Bone marrow (tissue), 2 donors: ENCODE measurements at regions not wholly inside any gene's neighbourhood (a gene's known extent, or its start where the extent isn't known, plus 50 kb on each side); places are given as distances from the start of the nearest gene placed in this dataset.
"Not testable (repeated sequence)": the region's sequence is repeated elsewhere in the genome, so short reads cannot be mapped to it uniquely, and the experiment has no call there.

Experiments
- DNase-seq, 2 donors: peaks; one replicate each; lab custom pipeline; 2025; lab: John Stamatoyannopoulos, UW

- DNase-seq, result no peak
These were observed 117.1 kb upstream of the FRG1 start for GRCh38 chr4:189823591-189823990.

- DNase-seq, result no peak
These were observed 115.2 kb upstream of the FRG1 start for GRCh38 chr4:189825466-189825865.

GRCh38 chr4:189826657-189827056, 114.0 kb upstream of the FRG1 start:
- DNase-seq, result no peak

GRCh38 chr4:189828081-189828697, 112.5 kb upstream of the FRG1 start:
- no peak for DNase-seq

- DNase-seq, result no peak
These were observed 108.1 kb upstream of the FRG1 start for GRCh38 chr4:189832528-189832927.

- no peak for DNase-seq
These were observed 106.1 kb upstream of the FRG1 start for GRCh38 chr4:189834616-189835015.

GRCh38 chr4:189835505-189835904, 105.2 kb upstream of the FRG1 start:
- DNase-seq, result no peak

GRCh38 chr4:189837471-189837870, 103.2 kb upstream of the FRG1 start:
- DNase-seq, result no peak

GRCh38 chr4:189838821-189839497, 101.7 kb upstream of the FRG1 start:
- no peak for DNase-seq

- DNase-seq, result no peak
These were observed 100.3 kb upstream of the FRG1 start for GRCh38 chr4:189840356-189840755.

GRCh38 chr4:189843413-189844009, 97.2 kb upstream of the FRG1 start:
- DNase-seq, result no peak

- DNase-seq, result no peak
These were observed 95.4 kb upstream of the FRG1 start for GRCh38 chr4:189845145-189845846.

- not testable (repeated sequence) for DNase-seq
These were observed 94.6 kb upstream of the FRG1 start for GRCh38 chr4:189846094-189846493.

GRCh38 chr4:189846608-189847007, 94.1 kb upstream of the FRG1 start:
- DNase-seq, result not testable (repeated sequence)

- DNase-seq, result not testable (repeated sequence)
These were observed 92.0 kb upstream of the FRG1 start for GRCh38 chr4:189848672-189849071.

GRCh38 chr4:189850239-189850856, 90.3 kb upstream of the FRG1 start:
- DNase-seq, result no peak

GRCh38 chr4:189858435-189858834, 82.2 kb upstream of the FRG1 start:
- no peak for DNase-seq

GRCh38 chr4:189861101-189861500, 79.6 kb upstream of the FRG1 start:
- DNase-seq, result no peak

- DNase-seq, result no peak
These were observed 71.4 kb upstream of the FRG1 start for GRCh38 chr4:189869236-189869635.

- DNase-seq, result no peak
These were observed 70.0 kb upstream of the FRG1 start for GRCh38 chr4:189870511-189871234.

GRCh38 chr4:189874591-189874990, 66.1 kb upstream of the FRG1 start:
- DNase-seq, result no peak

- DNase-seq, result not testable (repeated sequence)
These were observed 59.5 kb upstream of the FRG1 start for GRCh38 chr4:189881190-189881589.
